ENCODE measurements at regions not wholly inside any gene's neighbourhood (a gene's known extent, or its start where the extent isn't known, plus 50 kb on each side); places are given as distances from the start of the nearest gene placed in this dataset.
"Not testable (repeated sequence)": the region's sequence is repeated elsewhere in the genome, so short reads cannot be mapped to it uniquely, and the experiment has no call there.

GRCh38 chr1:96095849-96096612 lies 625.6 kb upstream of the PTBP2 start:
- no peak for DNase-seq

- no peak for DNase-seq
Measured at GRCh38 chr1:96096613-96097321, 624.8 kb upstream of the PTBP2 start.

DNA sequence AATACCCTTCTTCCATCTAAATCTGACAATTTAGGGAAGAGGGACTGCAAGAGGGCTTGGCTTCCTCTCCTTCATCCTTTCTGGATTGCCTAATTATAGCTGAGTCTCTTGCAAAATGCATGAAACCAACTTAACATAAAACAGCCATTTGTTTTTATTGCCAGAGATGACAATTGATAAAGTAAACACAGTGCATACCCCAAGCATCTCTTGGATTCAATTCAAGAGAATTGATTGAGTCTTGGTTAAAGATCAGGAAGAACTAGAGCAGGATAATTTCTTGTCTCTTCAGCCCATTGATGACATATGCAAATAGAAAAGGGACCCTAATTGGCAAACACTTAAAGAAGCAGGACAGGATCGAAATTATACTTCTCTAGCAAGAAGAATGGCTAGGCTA lies 617.1 kb upstream of the PTBP2 start:
- DNase-seq, result no peak

DNA sequence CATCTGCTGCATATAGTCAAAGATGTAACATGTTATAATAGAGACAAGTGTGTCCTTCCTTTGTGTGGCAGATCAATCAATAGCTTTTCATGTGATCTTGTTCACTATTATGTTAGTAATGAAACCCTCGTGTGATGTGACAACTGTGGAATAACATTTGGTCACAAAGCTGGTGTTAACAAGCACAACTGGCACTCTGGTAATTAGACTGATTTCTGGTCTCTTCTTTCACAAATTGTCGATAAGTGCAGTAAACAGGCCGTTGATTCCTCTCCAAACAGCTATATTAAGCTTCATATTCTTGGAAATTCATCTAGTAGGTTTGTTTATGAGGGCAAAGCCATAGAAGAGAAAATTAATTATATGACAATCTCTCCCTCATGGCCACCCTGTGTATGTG lies 616.7 kb upstream of the PTBP2 start:
- DNase-seq, result peak; percentile 17

DNA sequence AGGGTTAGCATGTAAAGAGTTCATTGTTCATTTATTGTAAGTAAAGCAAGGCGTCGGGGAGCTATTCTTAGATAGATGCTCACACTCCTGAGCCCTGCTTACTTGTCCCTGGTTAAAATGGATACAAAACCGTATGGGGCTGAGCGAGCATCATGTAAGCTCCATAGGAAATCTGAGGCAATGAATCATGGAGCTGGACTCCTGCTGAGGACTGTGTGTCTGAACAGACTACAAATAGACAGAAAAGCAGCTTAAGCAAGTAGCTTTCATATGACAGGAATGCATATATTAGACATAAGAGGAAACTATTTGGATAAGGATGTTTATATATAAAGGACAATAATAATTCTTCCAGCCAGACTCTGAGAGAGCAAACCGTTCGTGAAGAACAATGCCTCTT lies 604.9 kb upstream of the PTBP2 start:
- no peak for DNase-seq

DNA sequence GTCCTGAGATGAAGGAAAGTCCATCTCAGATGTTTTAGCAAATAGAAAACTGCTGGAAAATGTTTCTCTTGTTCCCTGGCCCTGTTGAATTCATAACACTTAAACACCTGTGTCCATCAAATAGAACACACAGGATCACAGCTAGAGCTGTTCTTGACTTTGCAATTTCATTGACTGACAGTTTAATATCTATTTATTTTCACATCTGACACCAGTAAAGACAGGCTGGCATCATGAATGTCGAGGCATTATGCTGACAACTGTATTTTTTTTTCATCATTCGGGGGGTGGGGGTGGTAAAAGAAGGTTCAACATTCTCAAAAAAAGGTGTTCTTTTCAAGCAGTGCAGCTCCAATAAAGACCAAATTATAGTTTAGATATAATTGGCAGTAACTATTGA lies 591.2 kb upstream of the PTBP2 start:
- peak; percentile 91 for DNase-seq

- no peak for DNase-seq
Measured at GRCh38 chr1:96144636-96145035, 576.9 kb upstream of the PTBP2 start.

GRCh38 chr1:96145492-96145891 lies 576.1 kb upstream of the PTBP2 start:
- no peak for DNase-seq

DNA sequence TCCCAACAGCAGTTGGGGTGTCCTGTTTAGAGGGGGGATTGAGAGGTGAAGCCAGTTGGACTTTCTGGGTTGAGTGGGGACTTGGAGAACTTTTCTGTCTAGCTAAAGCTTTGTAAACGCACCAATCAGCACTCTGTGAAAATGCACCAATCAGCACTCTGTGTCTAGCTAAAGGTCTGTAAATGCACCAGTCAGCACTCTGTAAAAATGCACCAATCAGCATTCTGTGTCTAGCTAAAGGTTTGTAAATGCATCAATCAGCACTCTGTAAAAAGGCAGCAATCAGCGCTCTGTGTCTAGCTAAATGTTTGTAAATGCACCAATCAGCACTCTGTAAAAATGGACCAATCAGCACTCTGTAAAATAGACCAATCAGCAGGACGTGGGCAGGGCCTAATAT lies 568.6 kb upstream of the PTBP2 start:
- not testable (repeated sequence) for DNase-seq

GRCh38 chr1:96157101-96157500 lies 564.5 kb upstream of the PTBP2 start:
- DNase-seq, result no peak

- DNase-seq, result no peak
Measured at GRCh38 chr1:96159379-96159778, 562.2 kb upstream of the PTBP2 start.

GRCh38 chr1:96164053-96164452 lies 557.5 kb upstream of the PTBP2 start:
- peak; percentile 33 for DNase-seq

DNA sequence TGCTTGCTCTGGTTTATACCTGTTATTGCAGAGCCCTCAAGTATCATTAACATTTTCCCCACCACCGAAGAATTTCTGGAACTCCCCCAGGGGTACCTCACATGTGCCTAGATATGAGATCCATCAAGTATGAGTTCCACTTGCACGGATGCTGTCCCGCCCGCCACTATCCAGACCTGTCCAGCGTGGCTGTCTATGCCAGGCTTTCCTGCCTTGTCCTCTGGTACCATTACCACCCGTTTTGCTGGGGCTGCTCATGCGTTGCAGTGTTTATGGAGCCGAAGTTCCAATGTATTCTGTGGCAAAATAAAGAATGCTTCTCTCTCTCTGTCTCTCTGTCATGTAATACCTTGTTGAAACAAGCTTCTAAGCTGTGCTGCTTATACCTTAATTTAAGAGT lies 543.5 kb upstream of the PTBP2 start:
- DNase-seq, result no peak

GRCh38 chr1:96183485-96183884 lies 538.1 kb upstream of the PTBP2 start:
- no peak for DNase-seq

DNA sequence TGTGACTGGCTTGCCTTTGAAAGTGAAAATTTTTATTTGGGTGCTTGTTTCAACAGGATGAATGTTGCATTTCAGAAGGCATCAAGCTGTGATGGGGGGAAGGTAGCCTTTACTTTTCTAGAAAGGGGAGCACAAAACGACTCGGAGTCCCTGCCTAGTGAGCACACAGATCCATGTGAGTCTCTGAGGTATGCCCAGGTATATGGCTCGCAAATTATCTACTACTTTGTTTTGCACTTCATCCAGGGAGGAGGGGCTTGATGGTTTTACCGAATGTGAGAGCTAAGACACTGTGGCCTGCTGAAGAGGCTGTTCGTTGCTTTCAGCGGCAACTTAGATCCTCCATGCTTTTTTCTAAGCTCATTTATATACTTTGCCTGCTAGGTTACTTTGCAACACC lies 537.7 kb upstream of the PTBP2 start:
- DNase-seq, result no peak

GRCh38 chr1:96185181-96185580 lies 536.4 kb upstream of the PTBP2 start:
- DNase-seq, result no peak

DNA sequence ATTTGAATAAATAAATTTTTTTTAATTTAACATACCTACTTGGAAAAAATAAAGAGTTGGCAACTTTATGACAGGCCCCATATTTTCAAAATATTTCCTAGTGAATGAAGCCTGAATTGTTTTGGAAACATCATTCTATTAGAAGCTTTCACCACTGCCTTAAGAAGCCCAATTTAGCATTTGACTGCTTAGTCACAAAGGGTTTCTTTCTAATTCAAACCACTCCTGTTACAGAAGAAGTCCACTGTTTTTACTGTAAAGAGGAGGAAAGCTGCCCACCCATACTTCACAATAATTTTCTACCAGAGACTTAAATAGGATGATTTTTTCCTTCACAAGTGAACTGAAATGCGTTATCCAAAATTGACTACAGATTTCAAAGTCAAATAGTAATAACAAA lies 534.6 kb upstream of the PTBP2 start:
- DNase-seq, result no peak

GRCh38 chr1:96191165-96191564 lies 530.4 kb upstream of the PTBP2 start:
- no peak for DNase-seq

- no peak for DNase-seq
Measured at GRCh38 chr1:96206451-96206850, 515.1 kb upstream of the PTBP2 start.

DNA sequence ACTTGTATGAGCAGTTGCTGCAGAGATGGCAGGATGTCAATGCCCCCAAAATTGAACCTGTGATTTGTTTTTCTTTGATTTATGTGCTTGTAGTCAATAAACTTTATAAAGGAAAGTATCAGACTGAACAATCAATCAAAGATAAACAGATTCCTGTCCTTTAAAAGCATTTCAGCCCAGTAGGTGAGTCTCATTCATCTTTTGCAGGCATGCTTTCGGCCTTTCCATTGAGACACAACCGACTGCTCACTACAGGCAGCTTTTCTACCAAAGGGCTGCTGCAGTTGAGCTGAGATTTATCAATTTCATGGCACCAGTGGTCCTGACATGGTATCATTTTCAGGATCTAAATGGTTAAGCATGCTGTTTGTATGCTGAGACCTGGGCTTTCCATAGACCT lies 513.6 kb upstream of the PTBP2 start:
- DNase-seq, result no peak

DNA sequence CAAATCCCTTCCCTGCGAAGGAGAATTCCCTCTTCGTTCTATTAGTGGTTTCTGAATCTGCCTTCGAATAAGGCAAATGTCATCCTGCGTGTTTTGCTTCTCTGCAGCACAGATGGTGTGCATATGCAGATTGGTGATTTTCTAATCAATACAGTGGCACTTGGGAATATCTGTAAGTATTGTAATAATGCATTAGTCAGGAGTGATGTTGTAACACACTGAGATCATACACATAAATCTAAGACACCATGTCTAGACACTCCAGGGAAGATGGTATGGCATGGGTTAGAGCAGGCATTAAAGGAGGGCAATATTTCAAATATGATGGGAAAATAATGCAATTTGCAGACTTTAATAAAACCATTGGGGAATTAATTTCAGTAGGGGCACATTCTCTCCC lies 513.2 kb upstream of the PTBP2 start:
- DNase-seq, result no peak

DNA sequence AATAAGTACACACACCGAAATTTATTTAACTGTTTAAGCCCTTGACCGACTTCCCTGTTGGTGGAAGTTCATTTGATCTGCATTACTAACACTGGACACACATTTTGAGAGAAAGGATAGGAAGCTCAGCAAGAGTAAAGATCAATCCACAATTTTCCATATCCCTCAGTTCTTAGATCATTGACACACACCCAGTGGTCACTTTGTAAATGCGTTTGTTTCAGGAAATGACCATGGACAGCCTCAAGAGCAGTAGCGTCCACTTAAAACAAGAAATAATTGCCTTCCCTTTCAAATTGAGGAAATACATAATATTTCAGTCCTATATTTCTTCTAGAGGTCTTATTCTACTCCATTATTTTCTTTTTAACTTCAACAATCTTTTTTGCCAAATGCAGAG lies 511.5 kb upstream of the PTBP2 start:
- no peak for DNase-seq

- DNase-seq, result no peak
Measured at GRCh38 chr1:96211202-96211601, 510.4 kb upstream of the PTBP2 start.

GRCh38 chr1:96214982-96215381 lies 506.6 kb upstream of the PTBP2 start:
- DNase-seq, result no peak

DNA sequence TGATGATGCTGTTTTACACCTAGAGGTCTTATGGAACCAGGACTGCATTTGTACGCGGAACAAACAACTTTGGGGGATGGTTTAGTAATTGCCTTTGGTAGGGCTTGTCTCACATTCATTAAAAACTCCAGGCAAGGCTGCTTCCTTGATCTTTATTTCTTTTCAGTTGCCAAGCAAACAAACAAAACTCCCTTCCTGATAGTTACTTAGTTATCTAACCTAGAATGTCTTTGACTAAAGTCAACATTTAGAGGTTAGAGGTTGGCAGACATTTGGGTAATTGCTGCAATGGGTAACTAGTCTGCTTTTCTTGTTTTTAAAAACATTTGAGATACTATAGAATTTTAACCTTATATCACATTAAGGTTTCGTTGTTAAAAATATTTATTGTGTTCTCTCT lies 500.9 kb upstream of the PTBP2 start:
- DNase-seq, result peak; percentile 70
